Right renal cortex interstitium (tissue), 3 donors: ENCODE measurements at regions not wholly inside any gene's neighbourhood (a gene's known extent, or its start where the extent isn't known, plus 50 kb on each side); places are given as distances from the start of the nearest gene placed in this dataset.

Experiments
- DNase-seq, 3 donors: peaks; one replicate each; pipeline ENCODE4 v3.0.0-alpha.2; 2013; ENCODE audit warnings: low read depth in 3 of 3, low spot score in 2 of 3

DNA sequence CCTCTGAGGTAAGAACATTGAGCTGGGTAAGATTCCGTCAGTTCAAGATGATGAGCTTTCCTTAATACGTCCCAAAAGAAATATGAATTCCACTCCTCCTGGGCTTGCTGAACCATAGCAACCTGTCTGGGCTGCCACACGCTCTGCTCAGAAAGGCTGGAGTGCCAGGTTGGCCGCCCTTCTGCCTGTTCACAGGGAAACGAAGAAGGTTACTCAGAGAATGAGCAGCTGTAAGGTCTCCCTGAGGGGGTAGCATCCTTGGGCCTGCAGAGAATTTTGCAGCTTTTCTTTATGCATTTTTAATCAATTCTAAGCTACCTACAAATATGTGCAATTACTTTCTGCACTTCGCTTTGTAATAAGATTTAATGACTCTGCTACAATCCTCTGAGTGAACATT, 130.7 kb upstream of the BACE2 start:
- no peak for DNase-seq

DNA sequence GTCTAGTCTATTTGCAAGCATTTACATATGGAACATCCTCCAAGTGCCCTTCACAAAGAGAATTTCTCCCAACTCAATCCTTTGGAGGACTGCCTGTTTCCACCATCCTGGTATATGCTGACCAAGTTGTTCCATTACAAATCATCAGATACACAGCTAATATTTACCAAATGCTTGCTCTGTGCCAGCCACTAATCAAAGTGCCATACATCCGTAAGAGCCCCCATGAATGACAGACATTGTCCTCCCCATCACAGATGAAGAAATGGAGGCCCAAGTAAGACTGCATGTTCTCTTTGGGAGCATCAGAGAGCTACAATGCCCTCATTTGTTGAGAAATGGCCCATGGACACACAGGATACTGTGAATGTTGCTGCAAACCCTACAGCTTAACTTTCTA, 130.0 kb upstream of the BACE2 start:
- DNase-seq, result no peak

- DNase-seq, result no peak
Measured at GRCh38 chr21:41043014-41043413, 124.9 kb upstream of the BACE2 start.

DNA sequence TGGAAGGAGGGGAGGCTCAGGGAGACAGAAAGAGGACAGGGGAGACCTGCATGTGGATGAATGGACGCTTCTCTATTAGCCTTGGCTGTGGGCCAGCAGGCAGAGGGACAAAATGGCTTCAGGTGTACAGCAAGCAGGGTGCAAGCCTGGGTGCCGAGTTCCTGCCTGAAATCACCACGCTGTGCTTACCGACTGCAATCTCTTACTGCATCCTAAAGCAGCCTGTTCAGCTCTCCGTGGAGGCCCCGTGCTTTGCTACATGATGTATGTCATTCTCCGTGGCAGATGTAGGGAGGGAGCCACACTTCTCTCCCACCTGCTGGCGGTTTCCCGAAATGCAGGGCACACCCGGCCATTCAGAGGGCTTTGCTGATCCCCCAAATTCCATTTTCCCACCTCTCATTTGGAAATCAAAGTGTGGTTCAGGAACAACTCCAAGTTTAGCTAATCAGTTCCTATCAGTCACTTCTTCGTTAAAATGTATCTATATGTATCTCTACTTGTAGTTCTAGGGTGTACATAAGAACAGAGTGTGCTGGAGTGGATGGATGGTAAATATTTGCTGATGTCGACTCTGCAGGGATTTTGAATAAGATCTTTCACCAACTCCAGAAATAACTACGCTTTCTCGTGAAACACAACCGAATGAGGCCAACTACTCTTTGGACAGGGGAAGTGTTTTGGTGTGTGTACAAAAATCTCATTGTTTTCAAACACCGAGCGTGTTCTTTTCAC, 122.3 kb upstream of the BACE2 start:
- no peak for DNase-seq

GRCh38 chr21:41048145-41048544, 119.8 kb upstream of the BACE2 start:
- no peak for DNase-seq

GRCh38 chr21:41048623-41049022, 119.3 kb upstream of the BACE2 start:
- DNase-seq, result no peak

DNA sequence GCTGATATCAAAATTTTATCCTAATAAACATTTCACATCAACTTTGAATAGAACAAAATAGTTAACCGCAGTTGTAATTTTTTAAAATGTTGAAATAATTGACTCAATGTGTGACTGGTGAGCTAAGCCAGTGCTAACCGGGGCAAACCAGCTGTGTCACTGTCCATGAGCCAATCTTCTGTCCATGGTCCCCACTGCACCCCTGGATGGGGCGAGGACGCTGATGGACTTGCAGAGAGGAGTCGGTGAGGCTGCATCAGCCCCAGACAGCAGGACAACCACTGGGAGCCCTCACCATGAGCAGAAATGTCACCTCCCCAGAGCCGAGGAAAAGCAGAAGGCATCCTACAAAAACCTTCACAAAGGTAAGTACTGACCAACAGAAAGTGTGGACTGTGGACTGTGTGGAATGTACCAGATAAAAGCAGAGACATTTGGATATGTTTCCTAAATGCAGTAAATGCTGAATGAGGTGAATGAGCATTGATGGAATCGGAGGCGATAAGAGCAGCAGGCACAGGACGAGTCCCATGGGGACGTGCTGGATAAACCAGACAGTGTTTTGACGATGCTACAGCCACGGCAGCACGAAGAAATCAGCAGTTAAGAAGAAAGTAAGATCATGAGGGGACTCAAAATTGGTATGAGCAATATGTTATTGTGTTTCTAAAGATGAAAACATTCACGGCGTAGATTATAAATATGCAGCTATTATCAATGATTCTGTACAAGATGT, 115.0 kb upstream of the BACE2 start:
- no peak for DNase-seq

DNA sequence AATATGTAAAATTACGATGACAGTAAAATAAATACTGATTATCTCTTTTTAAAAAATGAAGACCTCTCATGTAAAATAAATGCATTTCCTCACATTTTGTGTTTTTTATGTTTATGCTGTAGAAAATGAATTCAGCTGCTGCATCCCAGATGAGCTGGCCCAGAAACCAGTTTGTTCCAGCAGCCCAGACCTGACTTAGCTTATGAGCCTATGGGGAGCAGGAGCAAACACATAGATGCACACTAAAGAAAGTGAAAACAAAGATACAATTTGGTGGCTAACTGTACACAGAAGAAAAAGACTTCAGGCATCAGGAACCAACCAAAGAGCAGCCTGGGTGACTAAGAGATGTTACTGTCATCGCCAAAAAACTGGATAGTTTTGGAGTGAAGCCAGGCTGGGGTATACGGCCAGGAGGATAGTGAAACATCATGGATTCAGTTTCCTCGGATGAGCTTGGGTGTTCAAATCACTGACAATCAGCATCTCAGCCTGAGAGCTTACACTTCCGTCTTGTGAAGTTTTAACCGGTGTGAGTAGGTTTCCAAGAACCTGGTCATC, 113.9 kb upstream of the BACE2 start:
- no peak for DNase-seq

- no peak for DNase-seq
Measured at GRCh38 chr21:41055266-41055665, 112.7 kb upstream of the BACE2 start.

GRCh38 chr21:41059871-41060270, 108.1 kb upstream of the BACE2 start:
- no peak for DNase-seq

- no peak for DNase-seq
Measured at GRCh38 chr21:41061701-41062100, 106.3 kb upstream of the BACE2 start.

GRCh38 chr21:41064334-41064791, 103.6 kb upstream of the BACE2 start:
- DNase-seq, result no peak

GRCh38 chr21:41064951-41065350, 103.0 kb upstream of the BACE2 start:
- DNase-seq, result no peak

GRCh38 chr21:41065539-41065938, 102.4 kb upstream of the BACE2 start:
- no peak for DNase-seq

DNA sequence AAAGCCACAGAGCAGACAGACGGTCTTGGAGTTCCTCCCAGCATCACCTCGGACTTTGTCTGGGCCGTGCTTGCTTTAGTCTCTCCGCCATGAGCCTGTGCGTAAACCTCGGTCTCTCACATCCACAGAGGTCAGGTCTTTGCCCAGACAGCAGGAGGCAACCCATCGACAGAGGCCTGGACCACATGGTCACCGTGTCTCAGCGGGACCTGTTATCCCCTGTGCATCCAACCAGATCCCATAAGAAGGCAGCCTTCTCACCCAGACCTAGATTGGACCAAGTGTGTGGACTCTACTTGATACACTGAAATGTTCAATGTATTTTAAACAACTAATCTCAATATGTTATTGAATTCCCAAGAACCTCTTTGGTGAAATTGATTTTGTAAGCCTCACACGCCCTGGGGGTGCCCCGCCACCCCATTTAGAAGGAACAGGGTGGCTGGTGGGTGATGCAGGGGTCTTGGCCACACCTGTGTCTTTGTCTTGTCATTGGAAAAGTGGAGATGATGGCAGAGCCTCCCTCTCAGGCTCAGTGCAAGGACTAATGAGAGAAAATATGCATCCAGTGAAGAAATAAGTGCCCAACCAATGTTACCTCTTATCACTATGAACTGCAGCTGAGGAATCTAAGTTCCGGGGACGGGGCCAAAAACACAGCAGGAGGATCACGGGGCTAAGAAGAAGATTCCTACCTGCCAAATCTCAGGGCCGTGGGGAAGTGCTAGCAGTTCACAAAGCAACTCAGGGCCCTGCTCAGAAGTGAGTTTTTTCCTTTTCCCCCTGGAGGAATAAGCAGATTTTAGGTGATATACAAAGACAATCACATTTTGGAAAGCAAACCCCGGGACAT, 101.6 kb upstream of the BACE2 start:
- no peak for DNase-seq

DNA sequence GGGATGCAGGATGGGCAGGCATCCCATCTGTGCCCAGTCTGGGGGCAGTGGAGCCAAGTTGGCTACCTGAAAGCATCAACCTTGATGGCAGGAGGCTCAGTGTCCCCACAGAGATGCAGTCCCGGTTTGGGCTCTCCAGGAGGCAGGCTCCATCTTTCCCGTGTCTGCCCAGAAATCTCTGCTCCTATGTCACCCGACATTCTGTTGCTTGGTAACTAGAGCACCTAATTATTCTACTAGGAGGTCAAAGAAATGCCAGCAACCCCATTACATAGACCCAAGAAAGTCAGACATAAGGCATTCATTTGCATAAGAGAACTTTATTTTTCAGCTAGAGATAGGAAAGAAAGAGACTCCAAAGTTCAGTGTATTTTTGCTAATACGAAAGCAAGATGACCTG, 100.3 kb upstream of the BACE2 start:
- DNase-seq, result no peak

DNA sequence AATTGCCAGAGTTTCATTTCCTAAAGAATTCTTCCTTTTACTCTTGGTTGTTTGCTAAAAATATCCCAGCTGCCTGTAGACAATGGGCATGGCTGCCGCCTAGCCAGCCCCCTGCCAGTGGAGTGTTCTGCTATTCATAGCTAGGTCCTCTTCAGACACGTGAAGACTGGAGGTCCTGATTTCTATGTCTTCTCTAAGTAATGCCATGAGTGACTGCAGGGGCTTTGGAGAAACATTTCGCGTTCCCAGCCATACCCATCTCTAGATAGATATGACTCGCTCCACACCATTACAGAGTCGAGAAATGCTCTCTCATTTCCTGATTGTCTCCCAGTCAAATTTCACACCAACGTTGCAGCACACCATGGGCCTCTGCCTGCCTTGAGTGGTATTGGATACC, 99.5 kb upstream of the BACE2 start:
- DNase-seq, result no peak

DNA sequence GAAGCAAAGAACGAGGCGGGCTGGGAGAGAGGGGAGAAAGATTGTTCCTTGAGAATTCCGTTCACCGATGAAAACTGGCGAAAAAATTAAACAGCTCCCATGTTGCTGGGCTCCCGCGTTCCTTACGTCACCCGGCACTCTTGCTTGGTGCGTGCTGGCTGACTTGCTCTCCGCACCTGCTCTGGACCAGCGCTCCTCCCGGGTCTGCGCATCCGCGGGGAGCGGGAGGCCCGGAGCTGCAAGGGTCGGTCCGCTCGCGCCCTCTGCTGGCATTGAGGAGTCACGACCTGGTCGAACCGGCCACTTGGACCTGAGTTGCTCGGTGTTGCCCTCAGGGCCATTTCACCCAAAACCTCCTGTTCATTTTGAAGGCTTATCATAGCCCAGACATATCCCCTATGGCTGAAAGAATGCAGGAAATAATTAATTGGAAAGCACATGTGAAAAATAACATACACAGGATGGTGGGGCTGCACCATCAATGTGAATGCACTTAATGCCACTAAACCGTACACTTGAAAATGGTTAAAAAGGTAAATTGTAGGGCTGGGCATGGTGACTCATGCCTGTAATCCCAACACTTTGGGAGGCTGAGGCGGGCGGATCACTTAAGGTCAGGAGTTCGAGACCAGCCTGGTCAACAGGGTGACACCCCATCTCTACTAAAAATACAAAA, 98.9 kb upstream of the BACE2 start:
- peak in 2 of 3 donors; percentile 31 to 54 for DNase-seq

DNA sequence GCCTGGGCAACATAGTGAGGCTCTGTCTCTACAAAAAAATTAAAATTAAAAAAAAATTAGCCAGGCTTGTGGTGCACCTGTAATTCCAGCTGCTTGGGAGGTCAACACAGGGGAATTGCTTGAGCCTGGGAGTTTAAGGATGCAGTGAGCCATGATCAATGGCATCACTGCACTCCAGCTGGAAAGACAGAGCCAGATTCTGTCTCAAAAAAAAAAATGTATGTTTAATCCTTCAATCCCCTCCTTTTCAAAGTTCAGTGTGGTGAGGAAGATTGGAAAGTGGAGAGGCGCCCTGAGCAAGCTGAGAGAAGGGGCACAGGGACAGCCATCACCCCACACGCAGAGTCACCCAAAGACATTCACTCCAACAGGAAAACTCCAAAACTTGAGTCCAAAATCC, 97.7 kb upstream of the BACE2 start:
- no peak for DNase-seq
